CD4-positive, alpha-beta T cell treated with Interleukin-4 for 1 hour (primary cell): ENCODE measurements at regions not wholly inside any gene's neighbourhood (a gene's known extent, or its start where the extent isn't known, plus 50 kb on each side); places are given as distances from the start of the nearest gene placed in this dataset.
"Not testable (repeated sequence)": the region's sequence is repeated elsewhere in the genome, so short reads cannot be mapped to it uniquely, and the experiment has no call there.

Experiments
- DNase-seq, 2 donors: peaks; one replicate each; pipeline ENCODE4 v3.0.0-alpha.2; 2020 to 2022

- DNase-seq: no peak
These were observed 957.9 kb upstream of the SLIT2 start for GRCh38 chr4:19293781-19294180.

GRCh38 chr4:19293080-19293479 lies 958.6 kb upstream of the SLIT2 start:
- DNase-seq: no peak

- no peak for DNase-seq
These were observed 964.8 kb upstream of the SLIT2 start for GRCh38 chr4:19286924-19287323.

- DNase-seq: no peak
These were observed 966.6 kb upstream of the SLIT2 start for GRCh38 chr4:19285146-19285545.

- no peak for DNase-seq
These were observed 973.0 kb upstream of the SLIT2 start for GRCh38 chr4:19278665-19279064.

GRCh38 chr4:19266566-19266965 lies 985.1 kb upstream of the SLIT2 start:
- no peak for DNase-seq

- no peak for DNase-seq
These were observed 989.2 kb upstream of the SLIT2 start for GRCh38 chr4:19262467-19262866.

- no peak for DNase-seq
These were observed 991.4 kb upstream of the SLIT2 start for GRCh38 chr4:19260346-19260745.

- no peak for DNase-seq
These were observed 991.8 kb upstream of the SLIT2 start for GRCh38 chr4:19259920-19260319.

- DNase-seq: no peak
These were observed 994.9 kb upstream of the SLIT2 start for GRCh38 chr4:19256823-19257222.

- no peak for DNase-seq
These were observed 997.2 kb upstream of the SLIT2 start for GRCh38 chr4:19254486-19254885.

- DNase-seq: no peak
These were observed 1003.7 kb upstream of the SLIT2 start for GRCh38 chr4:19248023-19248422.

GRCh38 chr4:19241895-19242294 lies 1009.8 kb upstream of the SLIT2 start:
- no peak for DNase-seq

GRCh38 chr4:19239565-19239964 lies 1012.1 kb upstream of the SLIT2 start:
- no peak for DNase-seq

- DNase-seq: no peak
These were observed 1015.2 kb upstream of the SLIT2 start for GRCh38 chr4:19236473-19236872.

GRCh38 chr4:19230906-19231545 lies 1020.7 kb upstream of the SLIT2 start:
- no peak for DNase-seq

GRCh38 chr4:19227701-19228100 lies 1024.0 kb upstream of the SLIT2 start:
- DNase-seq: no peak

GRCh38 chr4:19224820-19225219 lies 1026.9 kb upstream of the SLIT2 start:
- DNase-seq: no peak

- DNase-seq: no peak
These were observed 1035.2 kb upstream of the SLIT2 start for GRCh38 chr4:19216476-19216875.

- no peak for DNase-seq
These were observed 1037.0 kb upstream of the SLIT2 start for GRCh38 chr4:19214591-19215186.

- DNase-seq: no peak
These were observed 1038.3 kb upstream of the SLIT2 start for GRCh38 chr4:19213388-19213787.

- DNase-seq: no peak
These were observed 1045.9 kb upstream of the SLIT2 start for GRCh38 chr4:19205853-19206252.

- not testable (repeated sequence) for DNase-seq
These were observed 1053.9 kb upstream of the SLIT2 start for GRCh38 chr4:19197838-19198237.

- no peak for DNase-seq
These were observed 1056.0 kb upstream of the SLIT2 start for GRCh38 chr4:19195696-19196095.

- DNase-seq: no peak
These were observed 1057.0 kb upstream of the SLIT2 start for GRCh38 chr4:19194672-19195071.
